ENCODE measurements at regions not wholly inside any gene's neighbourhood (a gene's known extent, or its start where the extent isn't known, plus 50 kb on each side); places are given as distances from the start of the nearest gene placed in this dataset.
"Not testable (repeated sequence)": the region's sequence is repeated elsewhere in the genome, so short reads cannot be mapped to it uniquely, and the experiment has no call there.

- peak in 1 of 51 donors; percentile 19 for DNase-seq
These were observed 107.0 kb upstream of the DST start for GRCh38 chr6:56749632-56750151.

GRCh38 chr6:56746767-56747504, 104.2 kb upstream of the DST start:
- no peak for DNase-seq

GRCh38 chr6:56745971-56746370, 103.3 kb upstream of the DST start:
- DNase-seq, result no peak

DNA sequence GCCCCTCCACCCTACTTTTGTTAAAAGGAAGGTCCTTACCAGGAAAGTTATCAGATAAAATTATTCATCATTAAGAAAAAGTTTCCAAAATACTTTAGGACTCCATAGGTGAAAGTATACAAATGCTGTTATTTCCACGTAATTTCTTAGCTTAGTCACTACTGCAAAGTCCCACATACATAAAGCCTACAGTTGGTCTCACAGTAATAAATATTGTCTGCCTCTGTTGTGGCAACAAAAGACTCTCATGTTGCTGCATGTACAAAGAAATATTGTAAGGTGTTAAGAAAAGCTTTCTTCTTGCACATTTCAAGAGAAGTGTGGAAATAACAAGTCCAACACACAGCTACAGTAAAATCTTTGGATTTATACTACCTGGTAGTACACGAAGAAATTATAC, 102.4 kb upstream of the DST start:
- DNase-seq, result no peak

DNA sequence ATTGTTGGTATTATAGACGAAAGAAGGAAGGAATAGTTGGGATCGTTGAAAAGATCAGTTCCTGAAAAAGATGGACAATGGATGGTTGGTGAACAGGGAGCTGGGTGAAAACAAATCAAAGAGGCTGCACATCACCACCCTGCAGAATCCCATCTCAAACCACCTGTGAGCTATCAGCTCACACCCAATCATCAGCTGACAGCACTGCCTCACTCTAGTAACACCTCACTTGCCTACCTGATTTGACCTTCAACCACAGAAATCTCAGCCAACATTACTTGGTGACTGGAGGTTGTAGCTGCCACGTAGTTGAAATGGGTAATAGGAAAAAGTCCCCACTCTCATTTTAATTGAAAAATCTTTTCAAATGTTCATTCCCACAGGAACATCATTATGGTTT, 101.8 kb upstream of the DST start:
- DNase-seq, result no peak

DNA sequence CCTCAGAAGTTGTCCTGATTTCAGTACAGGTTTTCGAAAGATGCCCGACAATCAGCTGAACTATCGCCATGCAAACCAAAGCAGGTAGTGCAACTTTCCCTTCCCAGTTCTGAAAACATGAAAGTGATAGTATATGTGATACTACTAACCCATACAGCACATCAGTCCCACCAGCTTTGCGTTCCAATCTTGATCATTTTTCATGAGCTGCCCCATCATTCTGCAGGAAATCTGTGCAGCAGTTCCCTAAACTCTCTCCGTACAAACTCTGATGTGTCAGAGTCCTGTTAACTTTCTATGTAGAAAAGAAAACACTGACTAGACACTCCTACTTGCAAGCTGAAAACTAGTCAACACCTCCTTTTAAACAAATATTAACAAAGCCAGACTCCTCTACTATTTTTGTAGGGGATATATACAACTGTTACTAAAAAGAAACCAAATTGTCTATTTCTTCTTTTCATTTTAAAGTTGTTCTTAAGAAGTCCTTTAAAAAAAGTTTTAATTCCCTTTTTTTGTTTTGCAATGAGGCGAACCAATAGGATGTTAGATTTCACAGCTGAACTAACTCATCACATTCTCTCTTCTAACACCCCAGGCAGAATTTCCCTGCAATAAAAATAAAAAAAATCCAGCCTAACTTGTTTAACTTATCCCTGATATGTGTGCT, 99.6 kb upstream of the DST start:
- DNase-seq, result no peak

GRCh38 chr6:56741472-56741871, 98.8 kb upstream of the DST start:
- DNase-seq, result no peak

GRCh38 chr6:56739836-56740815, 97.4 kb upstream of the DST start:
- DNase-seq, result no peak

DNA sequence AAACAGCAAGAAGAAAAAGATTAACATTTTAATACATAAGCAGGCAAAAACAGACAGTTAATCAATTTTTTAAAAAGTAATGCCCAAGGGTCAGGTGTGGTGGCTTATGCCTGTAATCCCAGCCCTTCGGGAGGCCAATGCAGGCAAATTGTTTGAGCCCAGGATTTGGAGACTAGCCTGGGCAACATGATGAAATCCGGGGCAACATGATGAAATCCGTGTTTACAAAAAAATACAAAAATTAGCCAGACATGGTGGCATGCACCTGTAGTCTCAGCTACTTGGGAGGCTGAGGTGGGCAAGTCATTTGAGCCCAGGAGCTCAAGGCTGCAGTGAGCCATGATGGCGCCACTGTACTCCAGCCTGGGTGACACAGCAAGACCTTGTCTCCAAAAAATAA, 94.1 kb upstream of the DST start:
- DNase-seq, result no peak

DNA sequence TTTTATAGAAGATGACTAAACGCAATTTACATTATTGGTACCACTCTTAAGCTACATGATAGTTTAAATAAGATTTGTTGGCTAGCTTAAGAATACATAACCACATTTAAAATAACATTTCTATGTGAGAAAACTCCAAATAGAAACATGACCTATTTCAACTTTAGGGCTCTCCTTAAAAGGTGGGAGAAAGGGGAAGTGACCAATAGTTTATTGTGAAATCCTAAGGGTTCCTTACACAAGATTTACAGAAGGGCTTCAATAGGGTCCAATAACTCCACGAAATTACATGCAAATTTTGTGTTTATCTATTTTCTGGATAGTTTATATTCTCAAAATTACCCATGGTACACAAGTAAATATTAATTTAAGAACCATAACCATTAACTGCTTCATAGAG, 91.6 kb upstream of the DST start:
- DNase-seq, result no peak

GRCh38 chr6:56733211-56733697, 90.6 kb upstream of the DST start:
- DNase-seq, result no peak

- no peak for DNase-seq
These were observed 89.8 kb upstream of the DST start for GRCh38 chr6:56732517-56732916.

GRCh38 chr6:56730663-56731529, 88.2 kb upstream of the DST start:
- no peak for DNase-seq

GRCh38 chr6:56729719-56730118, 87.0 kb upstream of the DST start:
- no peak for DNase-seq

DNA sequence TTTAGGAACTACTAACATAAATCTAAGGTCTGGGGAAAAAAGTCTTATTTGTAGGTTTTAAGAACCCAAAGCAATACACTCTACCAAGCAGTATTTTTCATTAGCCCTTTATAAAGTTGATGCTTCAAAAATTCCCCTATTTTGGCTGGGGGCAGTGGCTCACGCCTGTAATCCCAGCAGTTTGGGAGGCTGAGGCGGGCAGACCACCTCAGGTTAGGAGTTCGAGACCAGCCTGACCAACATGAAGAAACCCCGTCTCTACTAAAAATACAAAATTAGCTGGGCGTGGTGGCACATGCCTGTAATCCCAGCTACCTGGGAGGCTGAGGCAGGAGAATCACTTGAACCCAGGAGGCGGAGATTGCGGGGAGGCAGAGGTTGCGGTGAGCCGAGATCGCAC, 86.5 kb upstream of the DST start:
- not testable (repeated sequence) for DNase-seq

DNA sequence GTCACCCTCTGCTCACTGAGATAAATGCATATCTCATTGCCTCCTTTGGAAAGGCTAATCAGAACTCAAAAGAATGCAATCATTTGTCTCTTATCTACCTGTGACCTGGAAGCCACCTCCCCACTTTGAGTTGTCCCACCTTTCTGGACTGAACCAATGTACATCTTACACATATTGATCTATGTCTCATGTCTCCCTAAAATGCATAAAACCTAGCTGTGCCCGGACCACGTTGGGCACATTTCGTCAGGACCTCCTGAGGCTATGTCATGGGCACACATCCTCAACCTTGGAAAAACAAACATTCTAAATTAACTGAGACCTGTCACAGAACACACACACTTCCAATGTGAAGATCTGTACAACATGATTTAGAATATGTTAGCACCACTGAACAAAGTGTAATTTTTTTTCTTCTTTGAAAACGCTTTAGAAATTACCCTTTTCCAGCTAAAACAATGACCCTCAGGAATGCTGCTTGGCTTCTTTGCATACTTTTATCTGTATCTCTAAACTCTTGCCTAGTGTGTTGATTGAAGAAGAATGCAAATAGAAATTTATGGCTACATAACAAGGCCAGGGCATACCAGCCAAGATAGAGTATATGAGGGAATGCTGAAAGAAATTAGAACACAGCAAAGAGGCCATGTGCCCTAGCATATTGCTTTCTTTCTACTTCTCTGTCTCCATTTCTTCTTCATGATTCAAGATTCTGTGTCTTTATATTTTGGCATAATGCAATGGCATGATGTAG, 84.6 kb upstream of the DST start:
- DNase-seq, result no peak

DNA sequence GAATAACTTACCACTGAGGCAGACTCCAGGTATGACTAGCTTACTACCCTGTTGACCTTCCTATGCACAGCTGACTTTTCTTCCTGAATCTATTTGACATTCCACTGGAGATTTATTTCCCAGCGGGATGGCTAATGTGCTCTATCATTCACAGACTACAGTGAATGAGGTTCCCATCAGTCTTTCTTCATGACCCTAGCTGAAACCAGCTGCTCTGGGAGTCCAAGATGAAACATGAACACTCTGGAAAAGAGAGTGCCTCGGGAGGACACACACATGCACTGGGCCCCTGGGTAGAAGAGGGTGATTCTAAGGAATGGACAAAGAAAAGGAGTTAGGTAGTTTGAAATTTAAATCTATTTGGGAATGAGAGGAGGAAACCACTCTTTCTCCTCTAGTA, 82.6 kb upstream of the DST start:
- no peak for DNase-seq

DNA sequence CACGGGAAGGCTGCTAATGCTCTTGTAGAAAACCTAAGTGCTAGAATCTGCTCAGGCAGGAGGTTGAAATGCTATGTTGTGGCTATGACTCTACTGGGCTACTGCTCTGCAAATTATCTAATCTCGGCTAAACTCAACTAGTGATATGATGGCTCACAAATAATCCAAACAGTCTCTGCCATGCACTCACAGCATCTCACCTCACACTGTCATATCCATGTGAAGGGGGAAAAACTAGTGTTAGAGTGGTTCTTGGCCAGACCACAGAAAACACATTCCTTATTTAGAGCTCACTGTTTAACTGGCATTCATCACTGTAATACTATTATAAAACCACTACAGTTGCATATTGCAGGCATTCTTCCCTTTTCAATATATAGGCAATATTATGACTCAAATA, 81.8 kb upstream of the DST start:
- DNase-seq, result no peak

GRCh38 chr6:56720882-56721281, 78.2 kb upstream of the DST start:
- DNase-seq, result no peak

DNA sequence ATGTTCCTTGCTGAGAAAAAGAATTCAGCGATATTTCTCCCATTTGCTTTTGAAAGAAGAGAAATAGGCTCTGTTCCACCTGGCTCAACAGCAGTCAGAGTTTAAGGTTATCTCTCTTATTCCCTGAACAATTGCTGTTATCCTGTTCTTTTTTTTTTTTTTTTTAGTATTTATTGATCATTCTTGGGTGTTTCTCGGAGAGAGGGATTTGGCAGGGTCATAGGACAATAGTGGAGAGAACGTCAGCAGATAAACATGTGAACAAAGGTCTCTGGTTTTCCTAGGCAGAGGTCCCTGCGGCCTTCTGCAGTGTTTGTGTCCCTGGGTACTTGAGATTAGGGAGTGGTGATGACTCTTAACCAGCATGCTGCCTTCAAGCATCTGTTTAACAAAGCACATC, 77.5 kb upstream of the DST start:
- DNase-seq, result not testable (repeated sequence)
